ENCODE measurements at regions not wholly inside any gene's neighbourhood (a gene's known extent, or its start where the extent isn't known, plus 50 kb on each side); places are given as distances from the start of the nearest gene placed in this dataset.
"Not testable (repeated sequence)": the region's sequence is repeated elsewhere in the genome, so short reads cannot be mapped to it uniquely, and the experiment has no call there.

- no peak for DNase-seq
These were observed 52.4 kb upstream of the GOLGA8J start for GRCh38 chr15:30030345-30030744.

DNA sequence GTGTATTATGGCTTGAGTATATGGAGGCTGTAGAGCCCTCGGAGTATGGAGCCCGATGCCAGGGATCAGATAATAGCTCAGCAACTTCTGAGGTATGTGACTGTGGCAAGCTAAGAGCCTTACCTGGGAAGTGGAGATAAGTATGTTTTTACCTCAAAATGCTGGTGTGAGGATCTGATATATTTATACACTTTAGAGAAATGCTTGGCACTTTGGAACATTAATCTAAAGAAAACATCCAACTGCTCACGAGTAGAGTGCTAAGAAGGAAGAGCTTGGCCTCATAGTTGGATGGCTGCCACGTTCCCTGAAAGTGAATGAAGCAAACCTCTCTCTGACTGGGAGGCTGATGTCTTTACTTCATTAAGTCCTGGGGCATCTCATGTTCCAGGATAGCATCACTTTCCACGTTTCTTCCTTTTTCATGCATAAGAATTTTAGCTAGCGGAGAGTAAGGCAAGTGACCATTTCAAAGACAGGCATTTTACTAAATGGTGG is 58.9 kb upstream of the GOLGA8J start:
- DNase-seq: no peak

- no peak for DNase-seq
These were observed 72.0 kb upstream of the GOLGA8J start for GRCh38 chr15:30010746-30011145.

GRCh38 chr15:30008156-30008555 is 74.6 kb upstream of the GOLGA8J start:
- no peak for DNase-seq

DNA sequence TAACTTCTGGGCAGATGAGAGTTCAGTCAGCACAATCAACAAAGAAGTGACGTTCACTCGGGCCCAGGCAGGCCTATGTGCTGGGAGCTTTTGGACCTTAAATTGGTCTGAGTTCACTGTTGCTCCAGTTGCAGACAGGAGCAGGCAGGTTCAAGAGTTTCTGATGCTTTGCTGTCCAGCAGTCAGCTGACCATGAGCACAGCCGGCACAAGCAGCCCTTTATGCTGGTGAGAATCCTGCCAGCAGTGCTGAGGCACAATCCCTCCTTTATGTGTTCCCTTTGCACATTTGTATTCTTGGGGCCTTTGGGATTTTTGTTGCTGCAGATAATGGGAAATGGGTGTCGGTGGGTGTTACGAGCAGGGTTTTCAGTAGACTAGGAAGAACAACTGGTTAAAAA is 81.2 kb upstream of the GOLGA8J start:
- peak; percentile 96 for DNase-seq

- DNase-seq: no peak
These were observed 84.7 kb upstream of the GOLGA8J start for GRCh38 chr15:29998033-29998432.

- DNase-seq: no peak
These were observed 85.3 kb upstream of the GOLGA8J start for GRCh38 chr15:29997499-29997898.

DNA sequence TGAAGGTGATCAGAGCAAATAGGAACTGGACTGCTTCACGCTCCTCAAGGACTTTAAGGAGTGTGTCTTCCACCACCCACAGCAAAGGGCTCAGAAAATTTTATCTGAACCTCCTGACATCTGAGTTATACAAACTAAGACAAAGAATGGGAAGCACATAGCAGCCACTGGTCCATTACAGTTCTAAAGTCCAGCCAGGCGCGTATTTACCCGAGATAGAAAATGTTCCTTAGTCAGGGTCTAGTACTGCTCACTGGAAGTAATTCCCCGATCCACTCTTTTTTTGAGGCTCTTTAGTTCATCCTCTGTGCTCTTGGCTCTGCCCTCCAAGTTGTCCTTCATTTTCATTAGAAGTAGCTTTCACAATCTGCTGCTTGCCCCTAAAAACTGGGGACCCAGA is 88.5 kb upstream of the GOLGA8J start:
- DNase-seq: no peak

DNA sequence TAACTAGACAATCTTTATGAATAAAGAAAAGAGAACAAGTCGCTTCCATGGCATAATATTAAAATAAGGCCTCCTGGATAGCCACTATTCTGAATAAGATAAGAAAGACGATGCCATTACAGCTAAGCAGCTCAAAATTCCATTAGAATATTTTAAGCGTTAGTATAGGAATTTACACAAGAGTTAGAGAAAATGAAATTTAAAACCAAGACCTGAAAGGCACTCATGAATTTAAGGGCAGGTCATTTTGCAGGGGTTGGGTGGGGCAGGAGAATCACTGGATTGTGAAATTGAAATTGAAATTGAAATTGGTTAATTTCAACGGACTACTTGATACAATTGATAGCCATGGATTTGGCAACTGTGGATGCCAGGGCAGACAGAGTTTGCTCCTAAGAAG is 91.8 kb upstream of the GOLGA8J start:
- no peak for DNase-seq

- DNase-seq: no peak
These were observed 92.7 kb upstream of the GOLGA8J start for GRCh38 chr15:29990035-29990434.

DNA sequence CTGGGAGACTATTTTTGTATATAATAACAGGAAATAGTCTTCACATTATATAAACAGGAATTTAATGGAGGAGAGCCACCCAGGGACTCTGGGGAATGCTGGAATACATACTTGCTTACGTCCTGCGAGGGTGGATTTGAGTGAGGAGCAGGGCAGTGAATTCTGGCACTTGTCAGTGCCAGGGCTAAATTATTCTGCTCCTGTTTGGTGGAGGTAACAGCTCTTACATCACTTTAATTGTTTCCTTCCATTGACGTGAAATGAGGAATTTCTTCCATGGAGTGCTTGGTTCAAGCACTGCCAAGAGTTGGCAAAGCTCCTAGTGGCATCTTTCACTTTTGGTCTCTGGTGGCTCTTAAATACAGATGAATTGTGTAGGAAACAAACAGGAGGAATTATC is 94.1 kb upstream of the GOLGA8J start:
- peak; percentile 50 for DNase-seq

DNA sequence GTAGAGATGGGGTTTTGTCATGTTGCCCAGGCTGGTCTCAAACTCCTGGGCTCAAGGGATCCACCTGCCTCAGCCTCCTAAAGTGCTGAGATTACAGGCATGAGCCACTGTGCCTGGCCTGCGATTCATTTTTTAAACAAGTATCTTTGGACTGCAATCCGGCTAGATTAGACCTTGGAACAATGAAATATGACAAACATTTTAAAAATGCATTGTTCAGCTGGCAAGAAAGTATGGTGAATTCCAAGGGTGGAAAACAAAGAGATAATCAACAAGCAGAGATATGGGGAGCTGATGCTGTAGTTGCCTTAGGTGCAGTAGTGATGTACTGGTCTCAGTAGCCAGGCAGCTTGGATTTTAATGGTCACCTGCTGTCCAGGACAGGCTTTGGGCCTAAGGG is 95.8 kb upstream of the GOLGA8J start:
- no peak for DNase-seq

DNA sequence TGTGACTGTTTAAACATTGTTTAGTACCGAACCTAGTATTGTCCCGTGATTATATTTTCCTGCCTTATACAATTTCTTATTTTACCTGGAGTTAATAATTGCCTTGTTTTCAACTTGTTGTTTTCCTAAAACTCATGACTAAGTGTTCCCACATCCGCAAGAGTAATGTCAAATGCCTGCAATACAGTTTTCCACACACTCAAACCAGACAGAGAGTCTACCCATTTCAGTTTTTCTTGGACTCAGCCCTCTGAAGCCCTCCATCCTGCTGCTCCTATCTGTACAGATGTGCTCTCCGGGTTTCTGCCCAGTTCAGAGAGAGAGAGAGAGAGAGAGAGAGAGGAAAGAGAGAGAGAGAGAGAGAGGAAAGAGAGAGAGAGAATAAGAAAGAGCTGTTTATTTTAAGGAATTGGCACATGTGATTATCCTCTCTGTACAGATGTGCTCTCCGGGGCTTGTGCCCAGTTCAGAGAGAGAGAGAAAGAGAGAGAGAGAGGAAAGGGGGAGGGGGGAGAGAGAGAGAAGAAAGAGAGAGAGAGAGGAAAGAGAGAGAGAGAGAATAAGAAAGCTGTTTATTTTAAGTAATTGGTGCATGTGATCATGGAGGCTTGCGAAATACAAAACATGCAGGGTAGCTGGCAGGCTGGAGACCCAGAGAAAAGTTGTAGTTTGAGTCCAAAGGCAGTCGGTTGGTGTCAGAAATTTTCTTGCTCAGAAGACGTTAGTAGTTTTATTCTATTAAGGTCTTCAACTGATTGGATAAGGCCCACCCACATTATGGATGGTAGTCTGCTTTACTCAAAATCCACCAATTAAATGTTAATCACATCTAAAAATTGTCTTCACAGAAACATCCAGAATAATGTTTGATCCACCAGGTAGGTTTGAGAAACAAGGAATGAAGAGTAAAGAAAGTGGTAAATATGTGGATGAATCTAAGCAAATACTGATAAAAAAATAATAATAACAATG is 104.1 kb upstream of the GOLGA8J start:
- DNase-seq: peak; percentile 81

DNA sequence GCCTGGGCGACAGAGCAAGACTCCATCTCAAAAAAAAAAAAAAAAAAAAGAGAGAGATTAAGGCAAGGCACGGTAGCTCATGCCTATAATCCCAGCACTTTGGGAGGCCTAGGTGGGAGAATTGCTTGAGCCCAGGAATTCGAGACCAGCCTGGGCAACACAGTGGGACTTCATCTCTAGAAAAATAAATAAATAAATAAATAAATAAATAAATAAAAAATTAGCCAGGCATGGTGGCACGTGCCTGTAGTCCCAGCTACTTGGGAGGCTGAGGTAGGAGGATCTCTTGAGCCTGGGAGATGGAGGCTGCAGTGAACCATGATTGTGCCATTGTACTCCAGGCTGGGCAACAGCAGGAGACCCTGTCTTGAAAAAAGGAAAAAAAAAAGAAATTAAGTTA is 108.7 kb upstream of the GOLGA8J start:
- DNase-seq: not testable (repeated sequence)

GRCh38 chr15:29972051-29972450 is 110.7 kb upstream of the GOLGA8J start:
- DNase-seq: no peak

DNA sequence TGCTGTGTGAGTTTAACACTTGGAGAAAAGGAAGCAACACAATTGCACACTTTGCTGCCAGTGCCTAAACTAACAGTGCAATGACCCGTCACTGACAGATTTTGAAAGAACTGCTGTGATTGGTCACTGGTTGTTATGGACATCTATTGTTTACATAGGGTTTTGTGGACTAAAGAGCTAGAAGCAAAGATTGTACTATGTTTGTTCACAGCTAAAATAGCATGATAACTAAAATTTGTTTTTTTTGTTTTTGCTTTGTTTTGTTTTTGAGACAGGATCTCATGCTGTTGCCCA is 112.4 kb upstream of the GOLGA8J start:
- peak; percentile 45 for DNase-seq

- no peak for DNase-seq
These were observed 113.0 kb upstream of the GOLGA8J start for GRCh38 chr15:29969562-29970401.

DNA sequence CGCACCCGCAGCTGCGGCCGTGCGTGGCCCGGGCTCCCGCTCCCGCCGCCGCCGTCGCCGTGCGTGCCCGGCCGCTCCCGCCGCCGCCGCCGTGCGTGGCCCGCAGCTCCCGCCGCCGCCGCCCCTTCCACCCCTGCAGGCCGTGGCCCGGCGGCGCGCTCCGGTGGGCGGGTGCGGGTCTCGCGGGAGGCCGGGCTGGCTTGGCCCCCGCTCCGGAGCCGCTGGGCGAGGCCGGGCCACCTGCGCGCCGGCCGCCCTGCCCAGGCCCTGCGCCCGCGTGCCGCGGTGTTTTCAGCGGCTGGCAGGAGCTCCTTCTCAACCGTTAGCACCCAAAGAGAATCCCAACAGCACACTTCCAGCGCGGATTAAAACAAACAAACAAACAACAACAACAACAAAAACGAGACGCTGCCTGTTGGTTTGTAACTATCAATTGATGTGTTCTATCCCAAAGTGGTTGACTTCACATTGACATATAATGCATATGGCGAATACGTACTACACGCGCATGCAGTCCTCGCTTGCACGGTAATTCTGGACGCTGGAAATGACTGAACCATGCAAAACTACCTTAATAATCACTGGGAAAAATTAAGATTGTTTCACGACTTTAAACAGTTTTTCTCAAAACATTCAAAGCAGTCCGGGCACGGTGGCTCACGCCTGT is 113.7 kb upstream of the GOLGA8J start:
- DNase-seq: no peak

DNA sequence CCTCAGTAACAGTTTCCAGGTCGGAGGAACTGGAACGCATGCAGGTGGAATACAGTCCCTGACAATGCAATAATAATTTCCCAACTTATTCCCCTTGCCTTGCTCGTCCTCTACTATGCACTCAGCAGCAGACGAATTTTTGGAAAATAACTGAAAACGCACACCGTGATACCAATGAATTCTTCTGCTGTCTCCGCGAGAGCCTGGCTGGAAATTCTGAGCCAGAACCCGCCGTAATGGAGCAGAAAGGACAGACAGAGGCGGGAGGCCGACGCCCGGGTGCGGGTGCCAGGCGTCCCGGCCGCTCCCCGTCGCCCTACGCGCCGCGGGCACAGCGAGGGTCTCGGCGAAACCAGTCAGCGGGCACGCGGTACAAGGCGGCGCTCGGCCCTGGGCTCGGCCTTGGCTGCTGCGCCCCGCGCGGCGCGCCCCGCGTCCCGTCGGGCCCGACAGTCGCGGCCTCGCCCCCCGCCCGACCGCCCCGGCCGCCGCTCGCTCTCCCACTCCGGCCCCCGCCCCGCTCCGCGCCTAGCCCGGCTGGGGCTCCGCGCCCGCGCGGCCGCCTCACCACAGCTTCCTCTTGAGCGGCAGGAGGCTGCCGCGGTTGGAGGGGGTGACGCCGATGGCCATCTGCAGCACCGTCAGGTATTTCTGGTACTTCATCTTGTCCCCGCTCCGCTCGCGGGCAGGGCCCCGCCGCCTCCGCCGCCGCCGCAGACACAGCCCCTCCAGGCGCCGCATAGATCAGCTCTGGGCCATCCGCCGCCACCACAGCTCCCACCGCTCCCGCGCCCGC is 114.5 kb upstream of the GOLGA8J start:
- peak; percentile 47 for DNase-seq

DNA sequence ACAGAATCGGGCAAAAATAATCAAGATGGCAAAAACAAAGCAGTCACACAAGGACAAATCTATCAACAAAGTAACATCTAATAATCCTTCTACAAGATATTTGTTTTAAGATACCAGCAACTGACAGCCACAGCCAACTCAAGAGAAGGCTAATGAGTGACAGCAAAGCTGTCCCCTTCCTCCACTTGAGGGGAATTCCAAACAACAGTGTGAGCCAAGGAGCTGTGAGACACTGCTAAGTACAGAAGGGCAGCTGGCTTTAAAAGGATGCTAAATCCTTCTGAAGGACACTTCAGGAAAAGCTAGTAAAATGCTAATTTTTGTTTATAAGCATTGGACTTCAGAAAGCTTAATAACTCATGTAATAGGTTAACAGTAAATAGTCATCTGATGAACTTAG is 120.3 kb upstream of the GOLGA8J start:
- no peak for DNase-seq

- peak; percentile 54 for DNase-seq
These were observed 123.2 kb upstream of the GOLGA8J start for GRCh38 chr15:29959384-29960137.

DNA sequence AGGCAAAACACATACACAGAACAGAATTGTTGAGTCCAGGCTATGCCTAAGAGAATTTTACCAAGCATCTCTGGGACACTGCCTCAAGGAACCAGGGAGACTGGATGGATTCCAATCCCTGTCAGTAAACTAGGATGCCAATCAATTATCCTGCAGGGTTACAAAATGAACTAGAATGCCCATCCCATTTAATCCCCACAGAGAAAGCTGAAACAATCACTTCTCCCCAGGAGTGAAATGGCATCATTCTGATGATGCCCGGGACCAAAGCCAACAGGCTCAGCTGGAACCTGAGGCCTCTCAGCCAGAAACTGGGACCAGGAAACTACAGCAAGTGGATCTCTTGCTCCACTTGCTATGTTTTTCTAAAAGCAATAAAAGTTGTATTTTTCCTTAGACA is 130.0 kb upstream of the TJP1 start:
- DNase-seq: peak; percentile 74

Measured in midbrain (tissue), 1 donor.